Ovary (tissue), 7 donors: ENCODE measurements at regions not wholly inside any gene's neighbourhood (a gene's known extent, or its start where the extent isn't known, plus 50 kb on each side); places are given as distances from the start of the nearest gene placed in this dataset.

Source experiments
- DNase-seq, 5 donors: peaks; one replicate each; pipeline ENCODE4 v3.0.0-alpha.2; 2019 to 2020
- H3K27ac ChIP-seq, 2 donors: fragments of 200-600 bp; one replicate each; pipeline versions ENCODE4 v1.5.1 to v1.8.0; 2019 to 2022
- H3K27me3 ChIP-seq: fragments of 200-600 bp; one replicate; pipeline ENCODE4 v1.8.0; 2022
- H3K36me3 ChIP-seq: fragments of 200-600 bp; sonication (generic); one replicate; pipeline ENCODE4 v1.5.1; 2019
- H3K4me1 ChIP-seq: one replicate; pipeline ENCODE4 v1.8.1; 2013; ENCODE audit warnings: mild to moderate bottlenecking, moderate library complexity; ENCODE audit not compliant: insufficient read depth
- H3K4me3 ChIP-seq: fragments of 200-600 bp; sonication (generic); one replicate; pipeline ENCODE4 v1.5.1; 2017
- H3K9me3 ChIP-seq, 2 donors: fragments of 200-600 bp in 1 of 2; sonication (generic) in 1 of 2; one replicate each; pipeline versions ENCODE4 v1.5.1 to v1.8.1; 2013 to 2019; ENCODE audit warnings: mild to moderate bottlenecking in 1 of 2, moderate library complexity in 1 of 2
- EP300 ChIP-seq: sonication (generic); formaldehyde crosslinking; IDR thresholded peaks from one replicate; pipeline ENCODE4 v1.6.1; 2017; ENCODE audit warnings: antibody characterized with exemption
- POLR2A ChIP-seq: fragments of 450-650 bp; IDR thresholded peaks from one replicate; pipeline ENCODE4 v1.6.1; 2017; ENCODE audit warnings: antibody characterized with exemption, mild to moderate bottlenecking, moderate library complexity
- WGBS, 3 donors: extraction: QIAGEN DNeasy Blood & Tissue Kit in 1 of 3; methylation state at CpG; one replicate each; pipeline versions ENCODE4 v1.1.5 to v1.1.7; 2013 to 2017; 5-methylcytosine and 5-hydroxymethylcytosine counted together
- intact Hi-C, 4 donors: fragments of 100-400 bp; cut with DNase I; formaldehyde crosslinking; loops; one replicate each; pipeline versions ENCODE4 v1.11.0 to v1.15.1; 2022 to 2023
- TF ChIP-seq, protein P1 (sequence below), 3 donors: fragments of 450-650 bp in 2 of 3; fragments of 200-600 bp in 1 of 3; IDR thresholded peaks; one replicate each; pipeline versions ENCODE4 v1.5.1 to v1.8.0; 2016 to 2022; ENCODE audit warnings: antibody characterized with exemption in 3 of 3, mild to moderate bottlenecking in 1 of 3
- donor health status: DM: no; HTN: no; CAD: no; lungs with moderate emphysema.
- donor health status: DM: no; HTN: no; CAD: no.
- donor health status: Bipolar disorder and iron deficiency.
- donor health status: DM: no; HTN: no; CAD: no.
- donor health status: DM: yes; HTN: yes; CAD: no.

DNA sequence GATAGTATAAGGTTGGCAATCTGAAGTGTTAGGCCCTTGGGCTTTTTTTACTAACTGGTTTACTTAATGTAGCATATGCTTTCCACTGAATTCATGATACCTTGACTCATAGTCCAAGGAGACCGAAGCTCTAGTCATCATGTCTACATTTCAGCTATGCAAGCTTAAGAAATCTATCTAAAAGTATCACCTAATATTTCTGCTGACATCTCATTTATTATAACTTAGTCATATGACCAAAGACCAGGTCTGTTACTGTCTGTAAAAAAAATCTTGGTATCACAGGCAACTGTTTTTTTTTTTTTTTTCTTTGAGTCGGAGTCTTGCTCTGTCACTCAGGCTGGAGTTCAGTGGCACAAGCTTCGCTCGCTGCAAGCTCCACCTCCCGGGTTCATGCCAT lies 814.0 kb upstream of the NDST4 start:
- no peak overlapping the region for H3K4me3 ChIP-seq
- no peaks in the 10 kb centered on the region for H3K27me3 ChIP-seq
- H3K27ac ChIP-seq, result no peak overlapping the region
- TF ChIP-seq EP300 (no peak), POLR2A (no peak)
- TF ChIP-seq, protein P1, sequence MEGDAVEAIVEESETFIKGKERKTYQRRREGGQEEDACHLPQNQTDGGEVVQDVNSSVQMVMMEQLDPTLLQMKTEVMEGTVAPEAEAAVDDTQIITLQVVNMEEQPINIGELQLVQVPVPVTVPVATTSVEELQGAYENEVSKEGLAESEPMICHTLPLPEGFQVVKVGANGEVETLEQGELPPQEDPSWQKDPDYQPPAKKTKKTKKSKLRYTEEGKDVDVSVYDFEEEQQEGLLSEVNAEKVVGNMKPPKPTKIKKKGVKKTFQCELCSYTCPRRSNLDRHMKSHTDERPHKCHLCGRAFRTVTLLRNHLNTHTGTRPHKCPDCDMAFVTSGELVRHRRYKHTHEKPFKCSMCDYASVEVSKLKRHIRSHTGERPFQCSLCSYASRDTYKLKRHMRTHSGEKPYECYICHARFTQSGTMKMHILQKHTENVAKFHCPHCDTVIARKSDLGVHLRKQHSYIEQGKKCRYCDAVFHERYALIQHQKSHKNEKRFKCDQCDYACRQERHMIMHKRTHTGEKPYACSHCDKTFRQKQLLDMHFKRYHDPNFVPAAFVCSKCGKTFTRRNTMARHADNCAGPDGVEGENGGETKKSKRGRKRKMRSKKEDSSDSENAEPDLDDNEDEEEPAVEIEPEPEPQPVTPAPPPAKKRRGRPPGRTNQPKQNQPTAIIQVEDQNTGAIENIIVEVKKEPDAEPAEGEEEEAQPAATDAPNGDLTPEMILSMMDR (IDR thresholded peaks at IDR 0.05), result no peak
- intact Hi-C loops, result no loop called here
- no peaks in the 10 kb centered on the region for H3K4me1 ChIP-seq
- H3K36me3 ChIP-seq, result no peaks in the 10 kb centered on the region
- 73 to 95% (median 85%) methylated on average over 5 of the region's 5 CpGs for WGBS, 3 donors
- DNase-seq, result no peak
- no peaks in the 10 kb centered on the region for H3K9me3 ChIP-seq

DNA sequence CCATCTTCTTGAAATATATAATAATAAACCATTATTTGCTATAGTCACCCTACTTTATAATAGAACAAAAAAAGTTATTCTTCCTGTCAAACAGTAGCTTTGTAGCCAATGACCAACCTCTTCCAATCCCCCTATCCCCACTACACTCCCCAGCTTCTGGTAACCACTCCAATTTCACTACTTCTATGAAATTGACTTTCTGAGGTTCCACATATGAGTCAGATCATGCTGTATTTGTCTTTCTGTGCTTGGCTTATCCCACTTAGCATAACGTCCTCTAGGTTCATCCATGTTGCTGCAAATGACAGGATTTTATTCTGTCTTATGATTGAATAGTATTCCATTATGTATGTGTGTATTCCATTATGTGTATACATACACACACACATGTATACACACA lies 809.7 kb upstream of the NDST4 start:
- Histone ChIP-seq H3K36me3 (no peaks in the 10 kb centered on the region), H3K27ac (no peak overlapping the region), H3K27me3 (no peaks in the 10 kb centered on the region), H3K4me3 (no peak overlapping the region), H3K4me1 (no peaks in the 10 kb centered on the region), H3K9me3 (no peaks in the 10 kb centered on the region)
- no peak for DNase-seq
- WGBS, 3 donors, result 57 to 76% (median 61%) methylated on average over 1 of the region's 1 CpG
- intact Hi-C loops, result no loop called here
- TF ChIP-seq POLR2A, result no peak
- TF ChIP-seq, protein P1 (IDR thresholded peaks at IDR 0.05), result no peak
- no peak for TF ChIP-seq EP300

DNA sequence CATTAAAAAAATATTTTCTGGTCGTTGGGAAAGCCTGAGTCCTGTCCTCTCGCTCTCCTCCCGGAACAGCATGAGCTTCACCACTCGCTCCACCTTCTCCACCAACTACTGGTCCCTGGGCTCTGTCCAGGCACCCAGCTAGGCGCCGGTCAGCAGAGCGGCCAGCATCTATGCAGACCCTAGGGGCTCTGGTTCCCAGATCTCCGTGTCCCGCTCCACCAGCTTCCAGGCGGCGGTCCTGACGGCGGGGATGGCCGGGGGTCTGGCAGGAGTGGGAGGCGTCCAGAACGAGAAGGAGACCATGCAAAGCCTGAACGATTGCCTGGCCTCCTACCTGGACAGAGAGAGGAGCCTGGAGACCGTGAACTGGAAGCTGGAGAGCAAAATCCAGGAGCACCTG lies 807.2 kb upstream of the NDST4 start:
- intact Hi-C loops, result no loop called here
- 83 to 93% (median 90%) methylated on average over 18 of the region's 18 CpGs for WGBS, 3 donors
- H3K4me1 ChIP-seq, result no peaks in the 10 kb centered on the region

DNA sequence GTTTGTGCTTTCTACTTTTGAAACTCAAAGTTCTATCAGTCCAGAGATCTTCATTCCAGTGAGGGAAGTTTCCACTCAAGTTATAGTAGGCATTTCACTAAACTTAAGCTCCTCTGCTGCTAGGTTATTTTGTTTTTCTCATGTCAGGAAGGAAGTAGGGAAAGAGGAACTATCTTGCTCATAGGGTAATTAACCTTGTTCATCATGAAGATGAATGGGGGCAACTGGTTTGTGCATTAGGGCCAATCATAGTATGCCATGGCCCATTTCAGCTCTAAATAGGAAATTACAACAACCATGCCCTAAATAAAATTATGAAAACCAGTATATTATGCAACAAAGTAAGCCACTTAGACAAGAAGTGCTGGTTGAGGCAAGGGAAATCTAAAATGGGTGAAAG lies 804.7 kb upstream of the NDST4 start:
- Histone ChIP-seq H3K36me3 (no peaks in the 10 kb centered on the region), H3K27me3 (no peaks in the 10 kb centered on the region), H3K9me3 (no peaks in the 10 kb centered on the region), H3K4me3 (no peak overlapping the region), H3K4me1 (no peaks in the 10 kb centered on the region), H3K27ac (no peak overlapping the region)
- intact Hi-C loops, result no loop called here
- no peak for DNase-seq
- TF ChIP-seq POLR2A (no peak), EP300 (no peak)
- TF ChIP-seq, protein P1 (IDR thresholded peaks at IDR 0.05), result no peak

More for the DNA sequence above, 807.2 kb upstream of the NDST4 start:
- H3K9me3 ChIP-seq, result no peaks in the 10 kb centered on the region
- no peak for TF ChIP-seq EP300
- no peak for TF ChIP-seq POLR2A
- TF ChIP-seq, protein P1 (IDR thresholded peaks at IDR 0.05), result no peak
- H3K27me3 ChIP-seq, result no peaks in the 10 kb centered on the region
- no peak for DNase-seq
- no peak overlapping the region for H3K4me3 ChIP-seq
- H3K36me3 ChIP-seq, result no peaks in the 10 kb centered on the region
- H3K27ac ChIP-seq, result no peak overlapping the region

DNA sequence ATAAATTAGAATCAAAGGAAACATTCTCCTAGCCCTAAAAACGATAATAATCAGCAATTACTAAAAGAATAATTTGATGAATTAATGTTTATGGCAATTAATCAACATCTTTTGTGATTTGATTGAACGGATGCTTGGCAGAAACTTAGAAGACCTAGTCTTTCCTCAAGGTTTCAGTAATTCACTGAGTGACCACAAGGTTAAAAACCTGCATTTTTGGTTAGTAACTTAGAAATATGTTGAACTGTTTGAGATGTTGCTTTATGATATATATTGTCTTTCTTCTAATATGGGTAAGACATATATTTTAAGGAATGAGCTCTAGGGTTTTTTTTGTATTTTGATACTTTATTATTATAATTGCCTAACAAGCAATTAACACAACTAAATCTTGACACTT lies 793.0 kb upstream of the NDST4 start:
- Histone ChIP-seq H3K36me3 (no peaks in the 10 kb centered on the region), H3K4me1 (no peaks in the 10 kb centered on the region), H3K9me3 (no peaks in the 10 kb centered on the region), H3K4me3 (no peak overlapping the region), H3K27me3 (no peaks in the 10 kb centered on the region), H3K27ac (no peak overlapping the region)
- DNase-seq, result no peak
- no peak for TF ChIP-seq POLR2A
- TF ChIP-seq, protein P1 (IDR thresholded peaks at IDR 0.05), result no peak
- TF ChIP-seq EP300, result no peak
- intact Hi-C loops, result no loop called here
- 40 to 65% (median 49%) methylated on average over 2 of the region's 2 CpGs for WGBS, 3 donors
